ENCODE measurements at regions not wholly inside any gene's neighbourhood (a gene's known extent, or its start where the extent isn't known, plus 50 kb on each side); places are given as distances from the start of the nearest gene placed in this dataset.

GRCh38 chr5:98334946-98335345, 438.5 kb upstream of the RGMB start:
- Mint-ChIP-seq H3K4me3 (ENCODE audit: unreplicated experiment) (no peak overlapping the region), H3K9me3 (ENCODE audit: unreplicated experiment) (peaks cover 2% of the 10 kb centered on the region), H3K4me1 (ENCODE audit: low read depth, unreplicated experiment) (peaks cover 5% of the 10 kb centered on the region), H3K27me3 (ENCODE audit: low read depth, unreplicated experiment) (no peaks in the 10 kb centered on the region), H3K27ac (ENCODE audit: unreplicated experiment) (no peak overlapping the region), H3K36me3 (ENCODE audit: low read depth, unreplicated experiment) (peaks cover 2% of the 10 kb centered on the region)
- Histone ChIP-seq H3K9ac (ENCODE audit: low read length) (no peak overlapping the region), H3K27me3 (ENCODE audit: insufficient read depth, low read length) (no peaks in the 10 kb centered on the region), H4K20me1 (ENCODE audit: insufficient read depth, low read length) (no peaks in the 10 kb centered on the region), H3K4me1 (ENCODE audit: insufficient read depth, low read length) (no peaks in the 10 kb centered on the region), H3K36me3 (ENCODE audit: insufficient read depth, low read length) (no peaks in the 10 kb centered on the region), H3K9me3 (ENCODE audit: insufficient read depth, low read depth, low read length) (no peaks in the 10 kb centered on the region), H2AFZ (ENCODE audit: low read depth, low read length) (no peak overlapping the region), H3K4me2 (ENCODE audit: low read length) (no peak overlapping the region), H3K27ac (ENCODE audit: low read depth, low read length) (no peak overlapping the region), H3K79me2 (ENCODE audit: insufficient read depth, low read length) (no peaks in the 10 kb centered on the region), H3K4me3 (ENCODE audit: insufficient read depth, low read depth, low read length) (no peak overlapping the region)
- FAIRE-seq (no peak), DNase-seq (ENCODE audit: low read depth) (no peak)
- TF ChIP-seq EZH2 (IDR thresholded peaks at IDR 0.05; ENCODE audit: insufficient read depth, low read length) = no peak
- no peak for TF ChIP-seq CTCF (IDR thresholded peaks at IDR 0.05; ENCODE audit: insufficient read depth, low read depth, low read length)

GRCh38 chr5:98339141-98339848, 434.2 kb upstream of the RGMB start:
- no peaks in the 10 kb centered on the region for H4K20me1 ChIP-seq (ENCODE audit: insufficient read depth, low read length)
- Mint-ChIP-seq H3K36me3 (ENCODE audit: low read depth, unreplicated experiment) (peaks cover 1% of the 10 kb centered on the region), H3K27ac (ENCODE audit: unreplicated experiment) (no peak overlapping the region), H3K4me1 (ENCODE audit: low read depth, unreplicated experiment) (peaks cover 15% of the 10 kb centered on the region), H3K27me3 (ENCODE audit: low read depth, unreplicated experiment) (no peaks in the 10 kb centered on the region), H3K9me3 (ENCODE audit: unreplicated experiment) (peaks cover 8% of the 10 kb centered on the region), H3K4me3 (ENCODE audit: unreplicated experiment) (no peak overlapping the region)
- H3K27ac ChIP-seq (ENCODE audit: low read depth, low read length) = no peak overlapping the region
- no peak overlapping the region for H3K4me2 ChIP-seq (ENCODE audit: low read length)
- no peak overlapping the region for H3K9ac ChIP-seq (ENCODE audit: low read length)
- TF ChIP-seq CTCF (IDR thresholded peaks at IDR 0.05; ENCODE audit: insufficient read depth, low read depth, low read length) (no peak), EZH2 (IDR thresholded peaks at IDR 0.05; ENCODE audit: insufficient read depth, low read length) (no peak)
- H3K36me3 ChIP-seq (ENCODE audit: insufficient read depth, low read length) = no peaks in the 10 kb centered on the region
- FAIRE-seq = no peak
- peaks cover 7% of the 10 kb centered on the region for H3K4me1 ChIP-seq (ENCODE audit: insufficient read depth, low read length)
- H2AFZ ChIP-seq (ENCODE audit: low read depth, low read length) = no peak overlapping the region
- no peak for DNase-seq (ENCODE audit: low read depth)
- H3K9me3 ChIP-seq (ENCODE audit: insufficient read depth, low read depth, low read length) = no peaks in the 10 kb centered on the region
- H3K4me3 ChIP-seq (ENCODE audit: insufficient read depth, low read depth, low read length) = no peak overlapping the region
- no peaks in the 10 kb centered on the region for H3K79me2 ChIP-seq (ENCODE audit: insufficient read depth, low read length)
- no peaks in the 10 kb centered on the region for H3K27me3 ChIP-seq (ENCODE audit: insufficient read depth, low read length)
